Neural progenitor cell (in vitro differentiated cells): ENCODE measurements at regions not wholly inside any gene's neighbourhood (a gene's known extent, or its start where the extent isn't known, plus 50 kb on each side); places are given as distances from the start of the nearest gene placed in this dataset.
A peak's percentile ranks its signal among the peaks of the same experiment; 100 is the strongest.

Source experiments
- DNase-seq: peaks from one replicate; pipeline ENCODE4 v3.0.0-alpha.2; 2016; ENCODE audit warnings: low spot score
- H2AFZ ChIP-seq: fragments of 200-600 bp; sonication (generic); replicated peaks from 2 replicates; pipeline ENCODE4 v1.6.1; 2016; ENCODE audit warnings: antibody characterized with exemption
- H3F3A ChIP-seq: fragments of 200-600 bp; sonication (generic); 2 replicates; pipeline ENCODE4 v1.6.1; 2016; ENCODE audit warnings: antibody characterized with exemption, low read depth
- H3K27ac ChIP-seq: fragments of 200-600 bp; sonication (generic); 2 replicates; pipeline ENCODE4 v1.5.1; 2016; ENCODE audit warnings: mild to moderate bottlenecking
- H3K27me3 ChIP-seq: fragments of 200-600 bp; sonication (generic); 2 replicates; pipeline ENCODE4 v1.6.1; 2016; ENCODE audit warnings: mild to moderate bottlenecking, moderate library complexity
- H3K36me3 ChIP-seq: fragments of 200-600 bp; sonication (generic); 2 replicates; pipeline ENCODE4 v1.5.1; 2016
- H3K4me1 ChIP-seq: fragments of 200-600 bp; sonication (generic); 2 replicates; pipeline ENCODE4 v1.6.1; 2016; ENCODE audit warnings: mixed run types
- H3K4me2 ChIP-seq: fragments of 200-600 bp; sonication (generic); 2 replicates; pipeline ENCODE4 v1.6.1; 2016
- H3K4me3 ChIP-seq: fragments of 200-600 bp; sonication (generic); 2 replicates; pipeline ENCODE4 v1.5.1; 2016
- H3K79me2 ChIP-seq: fragments of 200-600 bp; sonication (generic); 2 replicates; pipeline ENCODE4 v1.6.1; 2016; ENCODE audit warnings: low read depth
- H3K9ac ChIP-seq: fragments of 200-600 bp; sonication (generic); 2 replicates; pipeline ENCODE4 v1.6.1; 2016
- H3K9me3 ChIP-seq: fragments of 200-600 bp; sonication (generic); 2 replicates; pipeline ENCODE4 v1.5.1; 2016; ENCODE audit warnings: low read depth
- H4K20me1 ChIP-seq: fragments of 200-600 bp; sonication (generic); 2 replicates; pipeline ENCODE4 v1.6.1; 2016; ENCODE audit warnings: low read depth
- H3K27ac Mint-ChIP-seq: 3 replicates; pipeline ENCODE4 v1.8.0; 2021; ENCODE audit warnings: mixed read lengths
- H3K27me3 Mint-ChIP-seq: 2 replicates; pipeline ENCODE4 v1.8.0; 2022; ENCODE audit warnings: low read depth, mild to moderate bottlenecking, inconsistent platforms, moderate library complexity, mixed read lengths; ENCODE audit not compliant: insufficient read depth
- H3K36me3 Mint-ChIP-seq: 3 replicates; pipeline ENCODE4 v1.8.0; 2021; ENCODE audit warnings: mixed read lengths
- H3K4me1 Mint-ChIP-seq: 3 replicates; pipeline ENCODE4 v1.8.0; 2021; ENCODE audit warnings: mixed read lengths
- H3K4me3 Mint-ChIP-seq: 3 replicates; pipeline ENCODE4 v1.8.0; 2021; ENCODE audit warnings: mild to moderate bottlenecking, moderate library complexity, mixed read lengths
- H3K9me3 Mint-ChIP-seq: 3 replicates; pipeline ENCODE4 v1.8.0; 2020; ENCODE audit warnings: mixed read lengths
- EZH2 ChIP-seq: fragments of 200-600 bp; sonication (generic); IDR thresholded peaks from 2 replicates; pipeline ENCODE4 v1.6.1; 2017; ENCODE audit warnings: antibody characterized with exemption, mild to moderate bottlenecking, moderate library complexity
- EZH2phosphoT487 ChIP-seq: fragments of 200-600 bp; sonication (generic); IDR thresholded peaks from 2 replicates; pipeline ENCODE4 v1.6.1; 2017; ENCODE audit warnings: antibody characterized with exemption
- TF ChIP-seq, protein P1 (sequence below): fragments of 200-600 bp; sonication (generic); IDR thresholded peaks from 2 replicates; pipeline ENCODE4 v1.5.1; 2017; ENCODE audit warnings: antibody characterized with exemption, mild to moderate bottlenecking

DNA sequence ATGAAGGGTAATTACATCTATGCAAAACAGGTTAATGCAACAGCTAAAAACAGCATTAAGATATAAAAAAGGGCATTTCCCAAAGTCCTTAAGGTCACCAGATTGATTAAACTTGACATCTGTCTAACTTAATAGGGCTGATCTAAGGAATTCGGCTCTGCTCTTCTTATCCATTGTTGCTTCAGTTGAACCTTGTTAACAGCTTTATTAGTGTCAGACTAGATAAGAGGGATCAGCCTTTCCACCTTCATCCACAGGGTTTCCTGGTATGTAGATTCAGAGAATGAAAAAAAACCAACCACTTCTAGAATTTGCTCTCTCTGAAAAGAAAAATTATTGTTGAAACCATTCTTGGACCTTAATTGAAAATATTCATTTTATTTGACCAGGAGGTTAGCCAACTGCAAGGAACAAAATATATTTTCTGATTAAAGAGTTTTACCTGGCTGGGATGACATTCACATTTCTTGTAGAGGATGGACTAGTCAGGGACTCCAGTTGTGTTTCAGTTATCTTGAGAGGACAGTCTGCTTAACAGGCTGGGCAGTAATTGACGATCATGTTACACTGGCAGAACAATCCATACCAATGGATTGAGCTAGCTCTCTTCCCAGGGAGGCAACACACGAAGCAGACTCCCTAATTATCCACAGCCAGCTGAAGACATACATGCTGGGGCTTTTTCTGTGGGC lies 357.4 kb upstream of the ACVR2A start:
- Mint-ChIP-seq H3K4me1 (peaks cover 11% of the 10 kb centered on the region), H3K36me3 (no peaks in the 10 kb centered on the region), H3K27me3 (no peaks in the 10 kb centered on the region), H3K9me3 (no peaks in the 10 kb centered on the region), H3K4me3 (no peak overlapping the region), H3K27ac (no peak overlapping the region)
- no peaks in the 10 kb centered on the region for H3K27me3 ChIP-seq
- H3F3A ChIP-seq, result peaks cover 8% of the 10 kb centered on the region
- no peak for TF ChIP-seq EZH2
- TF ChIP-seq, protein P1, sequence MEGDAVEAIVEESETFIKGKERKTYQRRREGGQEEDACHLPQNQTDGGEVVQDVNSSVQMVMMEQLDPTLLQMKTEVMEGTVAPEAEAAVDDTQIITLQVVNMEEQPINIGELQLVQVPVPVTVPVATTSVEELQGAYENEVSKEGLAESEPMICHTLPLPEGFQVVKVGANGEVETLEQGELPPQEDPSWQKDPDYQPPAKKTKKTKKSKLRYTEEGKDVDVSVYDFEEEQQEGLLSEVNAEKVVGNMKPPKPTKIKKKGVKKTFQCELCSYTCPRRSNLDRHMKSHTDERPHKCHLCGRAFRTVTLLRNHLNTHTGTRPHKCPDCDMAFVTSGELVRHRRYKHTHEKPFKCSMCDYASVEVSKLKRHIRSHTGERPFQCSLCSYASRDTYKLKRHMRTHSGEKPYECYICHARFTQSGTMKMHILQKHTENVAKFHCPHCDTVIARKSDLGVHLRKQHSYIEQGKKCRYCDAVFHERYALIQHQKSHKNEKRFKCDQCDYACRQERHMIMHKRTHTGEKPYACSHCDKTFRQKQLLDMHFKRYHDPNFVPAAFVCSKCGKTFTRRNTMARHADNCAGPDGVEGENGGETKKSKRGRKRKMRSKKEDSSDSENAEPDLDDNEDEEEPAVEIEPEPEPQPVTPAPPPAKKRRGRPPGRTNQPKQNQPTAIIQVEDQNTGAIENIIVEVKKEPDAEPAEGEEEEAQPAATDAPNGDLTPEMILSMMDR, result no peak
- no peak overlapping the region for H2AFZ ChIP-seq
- peaks cover 36% of the 10 kb centered on the region for H3K4me1 ChIP-seq
- H3K9me3 ChIP-seq, result no peaks in the 10 kb centered on the region
- no peaks in the 10 kb centered on the region for H3K79me2 ChIP-seq
- peak overlapping the region; percentile 40 for H3K4me2 ChIP-seq
- no peaks in the 10 kb centered on the region for H4K20me1 ChIP-seq
- no peak overlapping the region for H3K27ac ChIP-seq
- peak; percentile 34 for DNase-seq
- no peak overlapping the region for H3K9ac ChIP-seq
- no peak overlapping the region for H3K4me3 ChIP-seq
- no peaks in the 10 kb centered on the region for H3K36me3 ChIP-seq

DNA sequence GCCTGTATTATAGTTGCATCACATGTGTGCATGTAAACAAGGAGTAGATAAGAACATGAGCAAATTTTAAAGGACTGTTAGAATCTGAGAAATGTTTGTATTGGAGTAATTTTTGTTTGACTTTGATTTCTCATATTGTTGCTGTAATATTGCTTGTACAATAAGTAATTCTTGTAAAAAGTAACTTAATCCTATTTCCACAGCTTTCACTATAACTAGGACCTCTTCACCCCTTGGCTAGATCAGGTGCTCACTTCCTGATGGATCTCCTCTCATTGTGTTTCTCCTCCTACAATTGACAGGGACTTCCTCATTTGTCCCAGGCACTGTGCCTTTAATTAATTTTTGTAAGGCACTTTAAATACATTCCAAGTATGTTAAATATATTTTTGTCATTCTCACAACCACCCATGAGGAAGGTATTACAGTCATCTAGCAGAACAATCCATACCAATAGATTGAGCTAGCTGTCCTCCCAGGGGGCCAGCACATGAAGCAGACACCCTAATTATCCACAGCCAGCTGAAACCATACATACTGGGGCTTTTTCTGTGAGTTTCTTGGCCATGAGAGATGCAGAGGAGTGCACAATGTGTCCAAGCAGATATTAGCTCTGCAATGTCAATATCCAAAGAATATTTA lies 359.5 kb upstream of the ACVR2A start:
- no peak overlapping the region for H3K27ac Mint-ChIP-seq
- Histone ChIP-seq H3K9me3 (no peaks in the 10 kb centered on the region), H3K9ac (no peak overlapping the region), H3K4me2 (no peak overlapping the region), H3K79me2 (no peaks in the 10 kb centered on the region), H3F3A (peaks cover 8% of the 10 kb centered on the region), H3K4me3 (no peak overlapping the region), H3K27me3 (no peaks in the 10 kb centered on the region), H2AFZ (no peak overlapping the region), H3K27ac (no peak overlapping the region), H4K20me1 (no peaks in the 10 kb centered on the region), H3K36me3 (no peaks in the 10 kb centered on the region), H3K4me1 (peaks cover 28% of the 10 kb centered on the region)
- no peaks in the 10 kb centered on the region for H3K27me3 Mint-ChIP-seq
- H3K9me3 Mint-ChIP-seq, result no peaks in the 10 kb centered on the region
- TF ChIP-seq EZH2, result no peak
- no peak for TF ChIP-seq EZH2phosphoT487
- TF ChIP-seq, protein P1, result no peak
- DNase-seq, result no peak
- H3K4me1 Mint-ChIP-seq, result peaks cover 9% of the 10 kb centered on the region
- H3K4me3 Mint-ChIP-seq, result no peak overlapping the region
- H3K36me3 Mint-ChIP-seq, result no peaks in the 10 kb centered on the region

DNA sequence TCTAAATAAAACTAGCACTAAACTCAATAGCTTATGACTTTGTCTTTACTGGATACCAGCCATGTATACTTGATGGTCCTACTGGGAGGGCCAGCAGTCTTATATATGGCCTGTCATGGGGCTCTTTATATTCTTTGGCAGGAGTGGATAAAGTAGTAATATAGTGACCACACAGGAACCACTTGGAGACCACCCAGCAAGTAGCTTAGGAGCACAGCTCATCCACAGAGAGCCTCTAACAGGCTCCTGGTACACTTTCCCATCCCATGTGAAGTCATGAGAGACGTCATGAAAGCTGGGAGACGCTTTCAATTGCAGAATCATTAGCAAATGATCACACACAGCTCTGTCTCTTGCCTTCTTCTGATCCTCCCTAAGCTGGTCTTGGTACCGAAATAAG lies 360.9 kb upstream of the ACVR2A start:
- H3K27ac Mint-ChIP-seq, result no peak overlapping the region
- no peaks in the 10 kb centered on the region for H3K36me3 Mint-ChIP-seq
- no peaks in the 10 kb centered on the region for H3K27me3 Mint-ChIP-seq
- Histone ChIP-seq H3F3A (peaks cover 8% of the 10 kb centered on the region), H3K27ac (no peak overlapping the region), H3K9me3 (no peaks in the 10 kb centered on the region), H3K4me2 (no peak overlapping the region), H4K20me1 (no peaks in the 10 kb centered on the region), H3K9ac (no peak overlapping the region), H3K4me3 (no peak overlapping the region), H2AFZ (no peak overlapping the region), H3K4me1 (peaks cover 22% of the 10 kb centered on the region), H3K36me3 (no peaks in the 10 kb centered on the region), H3K79me2 (no peaks in the 10 kb centered on the region), H3K27me3 (no peaks in the 10 kb centered on the region)
- no peak for DNase-seq
- no peak overlapping the region for H3K4me3 Mint-ChIP-seq
- no peak for TF ChIP-seq EZH2phosphoT487
- TF ChIP-seq, protein P1, result no peak
- TF ChIP-seq EZH2, result no peak
- no peaks in the 10 kb centered on the region for H3K9me3 Mint-ChIP-seq
- H3K4me1 Mint-ChIP-seq, result peaks cover 8% of the 10 kb centered on the region
